Bronchial epithelial cell (primary cell): ENCODE measurements at regions not wholly inside any gene's neighbourhood (a gene's known extent, or its start where the extent isn't known, plus 50 kb on each side); places are given as distances from the start of the nearest gene placed in this dataset.
A peak's percentile ranks its signal among the peaks of the same experiment; 100 is the strongest.

Experiments used
- DNase-seq: peaks from one replicate; pipeline ENCODE4 v3.0.0-alpha.2; 2010; ENCODE audit warnings: low read depth
- FAIRE-seq: peaks from 2 replicates; lab custom pipeline; 2011; peaks lifted over from hg19 to GRCh38; lab: Jason Lieb, UNC
- H3K27me3 ChIP-seq: 2 replicates; pipeline ENCODE4 v1.5.1; 2011; ENCODE audit warnings: low read length; ENCODE audit not compliant: control insufficient read depth, insufficient read depth
- H3K36me3 ChIP-seq: 2 replicates; pipeline ENCODE4 v1.5.1; 2011; ENCODE audit warnings: low read length; ENCODE audit not compliant: control insufficient read depth, insufficient read depth
- H3K4me3 ChIP-seq: 2 replicates; pipeline ENCODE4 v1.5.1; 2011; ENCODE audit warnings: mild to moderate bottlenecking, low read depth, low read length, control low read depth
- TF ChIP-seq, protein P1 (sequence below): IDR thresholded peaks from 2 replicates; pipeline ENCODE4 v1.5.1; 2011; ENCODE audit warnings: mild to moderate bottlenecking, moderate library complexity, low read length, control low read depth, inconsistent platforms; ENCODE audit not compliant: insufficient read depth, severe bottlenecking

DNA sequence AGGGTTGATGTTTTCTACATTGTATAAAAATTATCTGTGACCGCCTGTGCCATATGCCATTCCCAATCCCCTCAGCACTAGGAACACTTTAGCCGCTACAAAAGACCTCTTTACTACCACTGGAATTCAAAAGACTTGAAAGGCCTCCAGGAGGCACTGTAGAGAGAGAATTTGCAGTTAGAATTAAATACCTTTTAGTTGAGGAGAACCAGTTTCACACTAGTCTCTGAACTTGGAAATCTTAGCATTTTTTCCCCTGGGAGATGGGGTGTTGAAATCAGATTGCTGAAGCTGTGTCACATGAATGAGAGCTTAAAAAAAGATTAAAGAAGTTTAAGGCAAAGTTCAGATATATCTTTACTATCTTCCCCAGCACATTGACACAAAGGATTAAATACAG, 291.0 kb downstream of the ADGRL2 start:
- TF ChIP-seq, protein P1, sequence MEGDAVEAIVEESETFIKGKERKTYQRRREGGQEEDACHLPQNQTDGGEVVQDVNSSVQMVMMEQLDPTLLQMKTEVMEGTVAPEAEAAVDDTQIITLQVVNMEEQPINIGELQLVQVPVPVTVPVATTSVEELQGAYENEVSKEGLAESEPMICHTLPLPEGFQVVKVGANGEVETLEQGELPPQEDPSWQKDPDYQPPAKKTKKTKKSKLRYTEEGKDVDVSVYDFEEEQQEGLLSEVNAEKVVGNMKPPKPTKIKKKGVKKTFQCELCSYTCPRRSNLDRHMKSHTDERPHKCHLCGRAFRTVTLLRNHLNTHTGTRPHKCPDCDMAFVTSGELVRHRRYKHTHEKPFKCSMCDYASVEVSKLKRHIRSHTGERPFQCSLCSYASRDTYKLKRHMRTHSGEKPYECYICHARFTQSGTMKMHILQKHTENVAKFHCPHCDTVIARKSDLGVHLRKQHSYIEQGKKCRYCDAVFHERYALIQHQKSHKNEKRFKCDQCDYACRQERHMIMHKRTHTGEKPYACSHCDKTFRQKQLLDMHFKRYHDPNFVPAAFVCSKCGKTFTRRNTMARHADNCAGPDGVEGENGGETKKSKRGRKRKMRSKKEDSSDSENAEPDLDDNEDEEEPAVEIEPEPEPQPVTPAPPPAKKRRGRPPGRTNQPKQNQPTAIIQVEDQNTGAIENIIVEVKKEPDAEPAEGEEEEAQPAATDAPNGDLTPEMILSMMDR: no peak

DNA sequence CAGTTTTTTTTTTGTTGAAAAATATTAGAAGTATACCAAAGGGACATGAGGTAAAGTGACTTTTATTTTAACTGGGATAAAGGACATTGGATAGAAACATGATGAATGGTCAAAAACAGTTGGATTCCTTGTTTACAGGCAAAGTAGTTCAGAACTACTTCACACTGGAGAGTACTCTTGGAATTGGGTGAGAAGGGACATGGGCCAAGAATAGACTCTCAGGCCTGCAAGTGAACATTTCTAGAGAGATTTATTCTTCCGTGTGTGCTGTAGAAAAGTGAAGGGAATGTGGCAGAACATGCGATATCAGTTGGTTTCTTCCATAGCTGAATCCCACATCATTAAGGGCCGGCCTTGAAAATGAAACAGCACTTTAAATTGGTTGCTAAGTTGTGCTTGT, 290.5 kb downstream of the ADGRL2 start:
- Histone ChIP-seq H3K36me3 (no peaks in the 10 kb centered on the region), H3K27me3 (no peaks in the 10 kb centered on the region), H3K4me3 (no peak overlapping the region)
- DNase-seq (no peak), FAIRE-seq (no peak)
- TF ChIP-seq, protein P1: no peak

More for the DNA sequence above, 291.0 kb downstream of the ADGRL2 start:
- no peak for DNase-seq
- H3K36me3 ChIP-seq: no peaks in the 10 kb centered on the region
- H3K27me3 ChIP-seq: no peaks in the 10 kb centered on the region
- no peak overlapping the region for H3K4me3 ChIP-seq
- FAIRE-seq: no peak

DNA sequence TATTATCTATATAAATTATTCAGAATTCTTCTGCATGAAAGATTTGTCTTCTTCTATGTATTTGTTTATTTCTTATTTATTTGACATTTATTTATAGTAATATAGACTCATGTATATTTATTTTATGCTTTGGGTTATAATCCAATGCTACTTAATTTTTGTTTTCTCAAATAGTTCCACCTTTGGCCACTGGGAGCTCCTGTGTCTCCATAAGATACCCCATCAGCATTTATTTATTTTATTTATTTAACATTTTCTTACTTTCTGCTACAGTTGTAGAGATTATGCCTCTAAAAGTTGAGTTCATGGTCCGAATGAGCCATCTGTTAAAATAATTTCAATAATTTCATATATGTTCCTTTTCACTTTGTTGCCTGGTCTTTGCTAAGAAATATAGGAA, 289.4 kb downstream of the ADGRL2 start:
- FAIRE-seq: no peak
- peak; percentile 17 for DNase-seq
- TF ChIP-seq, protein P1: peak; percentile 19
- H3K36me3 ChIP-seq: no peaks in the 10 kb centered on the region
- no peak overlapping the region for H3K4me3 ChIP-seq
- no peaks in the 10 kb centered on the region for H3K27me3 ChIP-seq

DNA sequence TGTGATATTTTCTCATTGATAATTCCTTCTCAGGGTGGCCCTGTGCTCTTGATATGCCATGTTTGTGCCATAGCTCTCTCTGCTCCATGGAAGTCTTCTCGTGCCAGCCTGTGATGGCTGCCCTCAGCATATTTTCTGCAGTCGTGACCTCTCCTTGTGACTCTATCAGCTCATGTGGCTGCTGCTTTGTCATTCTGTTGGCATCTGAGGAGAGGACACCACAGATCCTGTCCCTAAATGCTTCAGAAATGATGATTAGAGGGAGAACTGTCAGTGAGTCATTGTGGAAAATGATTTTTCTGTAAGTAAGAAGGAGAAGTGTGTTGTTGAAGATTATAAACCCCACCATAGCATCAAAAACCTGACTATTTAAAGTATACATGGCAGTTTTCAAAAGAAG, 286.0 kb downstream of the ADGRL2 start:
- Histone ChIP-seq H3K27me3 (no peaks in the 10 kb centered on the region), H3K4me3 (no peak overlapping the region), H3K36me3 (no peaks in the 10 kb centered on the region)
- DNase-seq (peak; percentile 30), FAIRE-seq (no peak)
- TF ChIP-seq, protein P1: no peak

DNA sequence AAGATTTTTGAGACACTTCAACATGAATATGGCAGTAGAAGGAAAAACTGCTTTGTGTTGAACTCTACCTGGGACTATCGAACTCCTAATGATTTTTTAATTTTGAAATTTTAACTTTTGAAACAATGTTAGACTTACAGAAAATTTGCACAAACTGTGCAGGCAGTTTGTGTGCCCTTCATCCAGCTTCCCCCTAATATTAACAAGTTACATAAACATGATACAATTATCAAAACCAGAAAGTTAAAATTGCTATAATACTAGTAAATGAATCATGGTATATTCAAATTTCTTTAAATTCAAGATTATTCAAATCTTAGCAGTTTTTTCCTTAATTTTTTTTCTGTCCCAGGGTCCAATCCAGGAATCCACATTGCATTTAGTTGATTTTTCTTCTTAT, 278.9 kb downstream of the ADGRL2 start:
- no peak overlapping the region for H3K4me3 ChIP-seq
- H3K27me3 ChIP-seq: no peaks in the 10 kb centered on the region
- no peak for DNase-seq
- no peak for FAIRE-seq
- TF ChIP-seq, protein P1: no peak
- H3K36me3 ChIP-seq: no peaks in the 10 kb centered on the region

DNA sequence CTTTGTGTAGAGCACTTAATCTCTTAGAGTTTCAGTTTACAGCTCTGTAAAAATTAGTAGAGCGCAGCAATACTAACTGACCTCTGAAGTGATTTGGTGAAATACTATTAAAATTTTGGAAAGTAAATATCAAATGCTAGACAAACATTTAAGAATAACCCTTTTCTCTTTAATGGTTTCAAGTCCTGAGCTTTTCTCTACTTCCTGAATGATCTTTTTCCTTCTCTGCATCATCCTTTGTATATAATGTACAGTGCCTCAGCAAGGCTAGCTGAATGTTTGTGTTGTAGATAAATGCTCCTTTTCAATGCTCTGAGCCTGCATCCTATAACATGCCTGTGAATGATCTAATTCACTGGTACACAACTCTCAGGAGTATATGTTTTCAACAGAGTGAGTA, 272.9 kb downstream of the ADGRL2 start:
- Histone ChIP-seq H3K4me3 (no peak overlapping the region), H3K27me3 (no peaks in the 10 kb centered on the region), H3K36me3 (no peaks in the 10 kb centered on the region)
- TF ChIP-seq, protein P1: no peak
- FAIRE-seq: no peak
- no peak for DNase-seq
